IMR-90 (cell line): ENCODE measurements at regions not wholly inside any gene's neighbourhood (a gene's known extent, or its start where the extent isn't known, plus 50 kb on each side); places are given as distances from the start of the nearest gene placed in this dataset.

Source experiments
- ATAC-seq: fragments of 200-7000 bp; cut with Tn5 transposase; 2 replicates; pipeline ENCODE4 v1.9.1; 2020; ENCODE audit warnings: low read depth, mild to moderate bottlenecking, moderate library complexity
- BruUV-seq: library from RNA; stranded (reverse); fragments of 400-500 nt; replicated peaks from 2 replicates; lab custom pipeline; 2021; lab: Mats Ljungman, UMichigan
- CTCF ChIA-PET: fragments of 300-600 bp; formaldehyde crosslinking; extraction: SDS; loops from one replicate; lab custom pipeline; 2021; ENCODE audit warnings: antibody characterized with exemption; lab: Yijun Ruan, JAX
- POLR2A ChIA-PET: fragments of 300-600 bp; sonication (Branson Sonifier 250); formaldehyde crosslinking; loops from one replicate; lab custom pipeline; 2022; ENCODE audit warnings: antibody characterized with exemption; ENCODE audit not compliant: unreplicated experiment; lab: Charles Lee
- DNase-seq: peaks from one replicate; pipeline ENCODE4 v3.0.0; 2013
- H2AFZ ChIP-seq: replicated peaks from 2 replicates; pipeline ENCODE3; 2013; ENCODE audit warnings: low read length, mild to moderate bottlenecking; ENCODE audit not compliant: poor library complexity
- H2AK5ac ChIP-seq: 2 replicates; pipeline ENCODE4 v1.6.1; 2013; ENCODE audit warnings: low read depth, low read length, inconsistent platforms
- H2AK9ac ChIP-seq: replicated peaks from 2 replicates; pipeline ENCODE3; 2013; ENCODE audit warnings: mild to moderate bottlenecking, low read depth, low read length, moderate library complexity; ENCODE audit not compliant: poor library complexity
- H2BK120ac ChIP-seq: 2 replicates; pipeline ENCODE4 v1.6.1; 2013; ENCODE audit warnings: low read depth, low read length, inconsistent platforms
- H2BK15ac ChIP-seq: 3 replicates; pipeline ENCODE4 v1.6.1; 2013; ENCODE audit warnings: low read depth, low read length, inconsistent platforms
- H2BK20ac ChIP-seq: 2 replicates; pipeline ENCODE4 v1.6.1; 2013; ENCODE audit warnings: low read depth, mild to moderate bottlenecking, inconsistent platforms, low read length, moderate library complexity
- H2BK5ac ChIP-seq: 2 replicates; pipeline ENCODE4 v1.6.1; 2013; ENCODE audit warnings: mild to moderate bottlenecking, low read depth, low read length, inconsistent platforms; ENCODE audit not compliant: poor library complexity, severe bottlenecking
- H3K14ac ChIP-seq: replicated peaks from 2 replicates; pipeline ENCODE4 v1.6.1; 2013; ENCODE audit warnings: low read depth, low read length, inconsistent platforms
- H3K18ac ChIP-seq: 2 replicates; pipeline ENCODE4 v1.6.1; 2013; ENCODE audit warnings: low read depth, low read length, control low read depth
- H3K23ac ChIP-seq: 2 replicates; pipeline ENCODE4 v1.6.1; 2013; ENCODE audit warnings: low read depth, low read length, inconsistent platforms
- H3K27ac ChIP-seq: 2 replicates; pipeline ENCODE4 v1.5.1; 2013; ENCODE audit warnings: mild to moderate bottlenecking, control low read depth, low read length; ENCODE audit not compliant: insufficient read depth
- H3K27me3 ChIP-seq: 2 replicates; pipeline ENCODE4 v1.6.1; 2013; ENCODE audit warnings: low read length; ENCODE audit not compliant: control insufficient read depth, insufficient read depth
- H3K36me3 ChIP-seq: 2 replicates; pipeline ENCODE4 v1.6.1; 2013; ENCODE audit warnings: low read length, mixed read lengths; ENCODE audit not compliant: control insufficient read depth, insufficient read depth
- H3K4ac ChIP-seq: 2 replicates; pipeline ENCODE4 v1.6.1; 2013; ENCODE audit warnings: low read depth, low read length, inconsistent platforms
- H3K4me1 ChIP-seq: 2 replicates; pipeline ENCODE4 v1.6.1; 2013; ENCODE audit warnings: low read length, mixed read lengths; ENCODE audit not compliant: control insufficient read depth, insufficient read depth
- H3K4me2 ChIP-seq: 2 replicates; pipeline ENCODE4 v1.6.1; 2013; ENCODE audit warnings: low read depth, mild to moderate bottlenecking, control low read depth, low read length, moderate library complexity
- H3K4me3 ChIP-seq: 2 replicates; pipeline ENCODE4 v1.5.1; 2013; ENCODE audit warnings: low read depth, mild to moderate bottlenecking, control low read depth, low read length, moderate library complexity; ENCODE audit not compliant: insufficient read depth
- H3K56ac ChIP-seq: 2 replicates; pipeline ENCODE4 v1.6.1; 2013; ENCODE audit warnings: low read length, inconsistent platforms; ENCODE audit not compliant: insufficient read depth; ENCODE audit errors: extremely low read depth
- H3K79me1 ChIP-seq, 2 experiments: 2 replicates each; pipeline ENCODE4 v1.6.1; 2013; ENCODE audit warnings: low read length in 2 of 2, inconsistent platforms in 1 of 2, low read depth in 1 of 2
- H3K9ac ChIP-seq: 2 replicates; pipeline ENCODE4 v1.6.1; 2013; ENCODE audit warnings: low read depth, low read length, control low read depth
- H3K9me1 ChIP-seq: 2 replicates; pipeline ENCODE4 v1.6.1; 2013; ENCODE audit warnings: low read length, inconsistent platforms; ENCODE audit not compliant: insufficient read depth
- H3K9me3 ChIP-seq: 2 replicates; pipeline ENCODE4 v1.6.1; 2013; ENCODE audit warnings: low read length; ENCODE audit not compliant: control insufficient read depth, insufficient read depth
- H4K20me1 ChIP-seq: 2 replicates; pipeline ENCODE4 v1.6.1; 2013; ENCODE audit warnings: low read length, inconsistent platforms; ENCODE audit not compliant: insufficient read depth
- H4K5ac ChIP-seq: 2 replicates; pipeline ENCODE4 v1.6.1; 2013; ENCODE audit warnings: mild to moderate bottlenecking, low read depth, low read length, control low read depth
- H4K8ac ChIP-seq, 2 experiments: 2 replicates each; pipeline ENCODE4 v1.6.1; 2013; ENCODE audit warnings: low read depth in 2 of 2, low read length in 2 of 2, control low read depth in 1 of 2, inconsistent platforms in 1 of 2
- H4K91ac ChIP-seq: 2 replicates; pipeline ENCODE4 v1.6.1; 2013; ENCODE audit warnings: low read depth, low read length, inconsistent platforms; ENCODE audit not compliant: insufficient read depth
- BHLHE40 ChIP-seq: fragments of 150-350 bp; IDR thresholded peaks from 2 replicates; pipeline ENCODE4 v1.6.1; 2016; ENCODE audit warnings: mild to moderate bottlenecking, low read depth, low read length
- CHD1 ChIP-seq: IDR thresholded peaks from 2 replicates; pipeline ENCODE4 v1.6.1; 2012; ENCODE audit warnings: low read depth, low read length, improper control_type of control experiment
- CTCF ChIP-seq: conservative IDR thresholded peaks from 2 replicates; pipeline ENCODE4 v1.5.1; 2012; ENCODE audit warnings: mild to moderate bottlenecking, low read depth, low read length, improper control_type of control experiment
- MAFK ChIP-seq: IDR thresholded peaks from 2 replicates; pipeline ENCODE4 v1.6.1; 2012; ENCODE audit warnings: low read depth, low read length, improper control_type of control experiment
- MAZ ChIP-seq: IDR thresholded peaks from 2 replicates; pipeline ENCODE4 v1.6.1; 2012; ENCODE audit warnings: low read depth, mild to moderate bottlenecking, low read length, improper control_type of control experiment, moderate library complexity, borderline replicate concordance
- WGBS, 2 experiments: methylation state at CpG; one replicate each; pipeline versions ENCODE4 v1.1.5 to v1.1.7; 2013; ENCODE audit warnings: missing lambda C conversion rate in 2 of 2; ENCODE audit not compliant: insufficient read length in 1 of 2; ENCODE audit errors: extremely low coverage in 2 of 2; 5-methylcytosine and 5-hydroxymethylcytosine counted together
- dilution Hi-C: fragments of 300-500 bp; cut with HindIII; formaldehyde crosslinking; loops from one replicate; pipeline ENCODE4 v1.14.3; 2018; ENCODE audit warnings: low sequenced_read_pairs; ENCODE audit not compliant: unreplicated experiment
- in situ Hi-C: fragments of 300-500 bp; cut with MboI; formaldehyde crosslinking; loops from 3 replicates; pipeline ENCODE4 v1.14.3; 2019; ENCODE audit warnings: low sequenced_read_pairs, inconsistent platforms, mixed read lengths
- intact Hi-C: fragments of 100-400 bp; cut with micrococcal nuclease; formaldehyde crosslinking; loops from 2 replicates; pipeline ENCODE4 v1.10.0; 2022

- Histone ChIP-seq H3K4me2 (no peak overlapping the region), H3K4me1 (no peaks in the 10 kb centered on the region), H3K4me3 (no peak overlapping the region), H3K27ac (no peak overlapping the region), H3K9ac (no peak overlapping the region), H4K8ac (no peak overlapping the region), H3K14ac (no peak overlapping the region), H2AK5ac (no peak overlapping the region), H4K20me1 (no peaks in the 10 kb centered on the region), H3K79me1 (no peaks in the 10 kb centered on the region), H2AK9ac (no peak overlapping the region), H3K56ac (no peak overlapping the region), H3K9me3 (peaks cover 31% of the 10 kb centered on the region), H2BK5ac (no peak overlapping the region), H2BK15ac (no peak overlapping the region), H4K91ac (no peak overlapping the region), H3K36me3 (no peaks in the 10 kb centered on the region), H3K4ac (no peak overlapping the region), H3K18ac (no peak overlapping the region), H2BK120ac (no peak overlapping the region), H4K5ac (no peak overlapping the region), H3K23ac (no peak overlapping the region), H3K9me1 (no peaks in the 10 kb centered on the region), H2AFZ (no peak overlapping the region), H2BK20ac (no peak overlapping the region), H3K27me3 (no peaks in the 10 kb centered on the region)
- dilution Hi-C loops: no loop called here
- DNase-seq (no peak), ATAC-seq (no peak)
- ChIA-PET CTCF (no interaction called here), POLR2A (no interaction called here)
- BruUV-seq: no TSS peak
- intact Hi-C loops: no loop called here
- WGBS, 2 experiments: no CpG with 5 or more reads among the region's 3 CpGs
- TF ChIP-seq MAFK (no peak), CTCF (no peak), BHLHE40 (no peak), CHD1 (no peak), MAZ (no peak)
- in situ Hi-C loops: no loop called here
These were observed 114.3 kb upstream of the PLPPR1 start for GRCh38 chr9:100914266-100914665.
